T-helper 17 cell (primary cell): ENCODE measurements at regions not wholly inside any gene's neighbourhood (a gene's known extent, or its start where the extent isn't known, plus 50 kb on each side); places are given as distances from the start of the nearest gene placed in this dataset.
"Not testable (repeated sequence)": the region's sequence is repeated elsewhere in the genome, so short reads cannot be mapped to it uniquely, and the experiment has no call there.

Source experiments
- ATAC-seq: fragments of 150-1000 bp; cut with Tn5 transposase; 2 replicates; pipeline ENCODE4 v1.10.0; 2021; ENCODE audit warnings: mild to moderate bottlenecking, moderate library complexity
- DNase-seq, 3 donors: peaks; one replicate each; pipeline versions ENCODE4 v3.0.0 to v3.0.0-alpha.2; 2020 to 2021
- H3K9me3 ChIP-seq: one replicate; pipeline ENCODE4 v1.7.0; 2013; ENCODE audit warnings: low read length, mild to moderate bottlenecking; ENCODE audit not compliant: control insufficient read depth, poor library complexity, severe bottlenecking
- H3K27ac Mint-ChIP-seq: one replicate; pipeline ENCODE4 v1.8.0; 2022; ENCODE audit warnings: mild to moderate bottlenecking, moderate library complexity, mixed read lengths
- H3K27me3 Mint-ChIP-seq: one replicate; pipeline ENCODE4 v1.8.0; 2022; ENCODE audit warnings: mixed read lengths
- H3K36me3 Mint-ChIP-seq: one replicate; pipeline ENCODE4 v1.8.0; 2022; ENCODE audit warnings: low read depth, mixed read lengths
- H3K4me1 Mint-ChIP-seq: one replicate; pipeline ENCODE4 v1.8.0; 2022; ENCODE audit warnings: mild to moderate bottlenecking, mixed read lengths
- H3K4me3 Mint-ChIP-seq: one replicate; pipeline ENCODE4 v1.8.0; 2022; ENCODE audit warnings: mild to moderate bottlenecking, moderate library complexity, mixed read lengths

- DNase-seq (no peak), ATAC-seq (no peak)
- H3K27ac Mint-ChIP-seq = no peak overlapping the region
- H3K4me3 Mint-ChIP-seq = no peak overlapping the region
- H3K9me3 ChIP-seq = no peaks in the 10 kb centered on the region
- H3K4me1 Mint-ChIP-seq = peaks cover 3% of the 10 kb centered on the region
- H3K27me3 Mint-ChIP-seq = peaks cover 65% of the 10 kb centered on the region
- H3K36me3 Mint-ChIP-seq = peaks cover 3% of the 10 kb centered on the region
Measured at GRCh38 chr3:127068871-127069270, 86.0 kb downstream of the PLXNA1 start.

- peaks cover 3% of the 10 kb centered on the region for H3K36me3 Mint-ChIP-seq
- ATAC-seq (no peak), DNase-seq (no peak)
- no peaks in the 10 kb centered on the region for H3K9me3 ChIP-seq
- H3K27me3 Mint-ChIP-seq = peaks cover 55% of the 10 kb centered on the region
- H3K27ac Mint-ChIP-seq = no peak overlapping the region
- H3K4me1 Mint-ChIP-seq = peaks cover 3% of the 10 kb centered on the region
- no peak overlapping the region for H3K4me3 Mint-ChIP-seq
Measured at GRCh38 chr3:127069814-127070440, 87.0 kb downstream of the PLXNA1 start.

- peaks cover 48% of the 10 kb centered on the region for H3K27me3 Mint-ChIP-seq
- H3K4me3 Mint-ChIP-seq = no peak overlapping the region
- DNase-seq (no peak), ATAC-seq (no peak)
- H3K27ac Mint-ChIP-seq = no peak overlapping the region
- peaks cover 3% of the 10 kb centered on the region for H3K4me1 Mint-ChIP-seq
- H3K9me3 ChIP-seq = no peaks in the 10 kb centered on the region
- H3K36me3 Mint-ChIP-seq = peaks cover 3% of the 10 kb centered on the region
Measured at GRCh38 chr3:127070776-127071175, 87.9 kb downstream of the PLXNA1 start.

- no peak for ATAC-seq
- no peak for DNase-seq
- no peaks in the 10 kb centered on the region for H3K9me3 ChIP-seq
- Mint-ChIP-seq H3K27me3 (peaks cover 40% of the 10 kb centered on the region), H3K27ac (no peak overlapping the region), H3K36me3 (peaks cover 3% of the 10 kb centered on the region), H3K4me3 (no peak overlapping the region), H3K4me1 (peaks cover 3% of the 10 kb centered on the region)
Measured at GRCh38 chr3:127071597-127072001, 88.7 kb downstream of the PLXNA1 start.

- Mint-ChIP-seq H3K27me3 (peaks cover 34% of the 10 kb centered on the region), H3K27ac (no peak overlapping the region), H3K4me3 (no peak overlapping the region), H3K36me3 (peaks cover 3% of the 10 kb centered on the region), H3K4me1 (peaks cover 3% of the 10 kb centered on the region)
- ATAC-seq (no peak), DNase-seq (no peak)
- H3K9me3 ChIP-seq = no peaks in the 10 kb centered on the region
Measured at GRCh38 chr3:127072221-127072771, 89.4 kb downstream of the PLXNA1 start.

GRCh38 chr3:127072971-127073783 lies 90.3 kb downstream of the PLXNA1 start:
- peaks cover 26% of the 10 kb centered on the region for H3K27me3 Mint-ChIP-seq
- no peak for DNase-seq
- H3K9me3 ChIP-seq = no peaks in the 10 kb centered on the region
- peaks cover 3% of the 10 kb centered on the region for H3K4me1 Mint-ChIP-seq
- no peak for ATAC-seq
- H3K4me3 Mint-ChIP-seq = no peak overlapping the region
- peaks cover 3% of the 10 kb centered on the region for H3K36me3 Mint-ChIP-seq
- H3K27ac Mint-ChIP-seq = no peak overlapping the region

GRCh38 chr3:127073941-127074820 lies 91.3 kb downstream of the PLXNA1 start:
- H3K36me3 Mint-ChIP-seq = peaks cover 3% of the 10 kb centered on the region

GRCh38 chr3:127074900-127075360 lies 92.0 kb downstream of the PLXNA1 start:
- H3K4me3 Mint-ChIP-seq = no peak overlapping the region
- H3K9me3 ChIP-seq = no peaks in the 10 kb centered on the region
- no peak overlapping the region for H3K27ac Mint-ChIP-seq
- DNase-seq (no peak), ATAC-seq (no peak)
- peaks cover 3% of the 10 kb centered on the region for H3K36me3 Mint-ChIP-seq
- H3K4me1 Mint-ChIP-seq = no peaks in the 10 kb centered on the region
- H3K27me3 Mint-ChIP-seq = peaks cover 14% of the 10 kb centered on the region

More at GRCh38 chr3:127073941-127074820, 91.3 kb downstream of the PLXNA1 start:
- Mint-ChIP-seq H3K27ac (no peak overlapping the region), H3K4me1 (no peaks in the 10 kb centered on the region), H3K27me3 (peaks cover 20% of the 10 kb centered on the region), H3K4me3 (no peak overlapping the region)
- no peak for DNase-seq
- no peak for ATAC-seq
- H3K9me3 ChIP-seq = no peaks in the 10 kb centered on the region

- not testable (repeated sequence) for H3K9me3 ChIP-seq, H3K4me3 Mint-ChIP-seq, H3K4me1 Mint-ChIP-seq, H3K27ac Mint-ChIP-seq, ATAC-seq, H3K36me3 Mint-ChIP-seq, DNase-seq
- H3K27me3 Mint-ChIP-seq = peaks cover 13% of the 10 kb centered on the region
Measured at GRCh38 chr3:127076166-127076992, 93.5 kb downstream of the PLXNA1 start.

GRCh38 chr3:127077068-127077467 lies 94.2 kb downstream of the PLXNA1 start:
- ATAC-seq (no peak), DNase-seq (no peak)
- no peaks in the 10 kb centered on the region for H3K4me1 Mint-ChIP-seq
- H3K27me3 Mint-ChIP-seq = peaks cover 9% of the 10 kb centered on the region
- H3K4me3 Mint-ChIP-seq = no peak overlapping the region
- H3K9me3 ChIP-seq = no peaks in the 10 kb centered on the region
- H3K27ac Mint-ChIP-seq = no peak overlapping the region
- no peaks in the 10 kb centered on the region for H3K36me3 Mint-ChIP-seq

- H3K27me3 Mint-ChIP-seq = peaks cover 9% of the 10 kb centered on the region
Measured at GRCh38 chr3:127077505-127078064, 94.7 kb downstream of the PLXNA1 start.

GRCh38 chr3:127078626-127079025 lies 95.7 kb downstream of the PLXNA1 start:
- Mint-ChIP-seq H3K36me3 (no peaks in the 10 kb centered on the region), H3K27me3 (peaks cover 9% of the 10 kb centered on the region), H3K4me1 (no peaks in the 10 kb centered on the region), H3K27ac (no peak overlapping the region), H3K4me3 (no peak overlapping the region)
- ATAC-seq = no peak
- no peaks in the 10 kb centered on the region for H3K9me3 ChIP-seq
- DNase-seq = no peak

More at GRCh38 chr3:127077505-127078064, 94.7 kb downstream of the PLXNA1 start:
- no peaks in the 10 kb centered on the region for H3K4me1 Mint-ChIP-seq
- no peak overlapping the region for H3K27ac Mint-ChIP-seq
- no peaks in the 10 kb centered on the region for H3K9me3 ChIP-seq
- no peak overlapping the region for H3K4me3 Mint-ChIP-seq
- ATAC-seq (no peak), DNase-seq (no peak)
- H3K36me3 Mint-ChIP-seq = no peaks in the 10 kb centered on the region
